ENCODE measurements at regions not wholly inside any gene's neighbourhood (a gene's known extent, or its start where the extent isn't known, plus 50 kb on each side); places are given as distances from the start of the nearest gene placed in this dataset.

DNA sequence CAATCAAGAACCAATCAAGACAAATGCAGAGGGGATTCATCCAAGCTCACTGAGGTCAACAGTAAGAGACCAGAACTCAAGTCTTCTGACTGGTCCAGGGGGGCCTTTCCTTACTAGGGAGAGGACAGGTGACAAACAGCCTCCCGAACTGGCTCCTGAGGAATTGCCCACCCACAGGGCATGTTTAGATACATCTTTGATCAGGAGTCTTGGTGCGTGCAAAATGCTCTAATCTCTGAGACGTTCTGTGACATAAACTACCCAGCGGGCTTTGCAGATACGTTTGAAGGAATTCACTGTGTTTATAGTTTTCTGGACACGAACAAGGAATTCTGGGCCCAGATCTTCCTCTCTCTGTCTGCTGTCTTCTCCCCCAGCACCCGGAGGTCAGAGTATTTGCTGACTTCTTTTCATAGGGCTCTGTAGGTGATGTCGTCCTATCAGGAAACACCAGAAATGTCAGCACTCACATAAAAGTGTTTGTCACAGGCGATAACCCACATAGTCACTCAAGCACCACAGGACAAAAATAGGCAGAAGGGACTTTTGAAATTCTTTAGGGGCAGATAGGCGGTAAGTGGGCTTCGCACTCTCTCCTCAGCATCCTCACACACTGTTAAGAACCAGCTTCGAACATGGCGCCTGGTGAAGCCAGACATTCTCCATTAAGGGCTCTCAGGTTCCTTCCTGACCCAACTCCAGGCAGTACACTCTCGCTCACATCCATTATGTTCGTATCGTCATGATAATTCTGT lies 349.0 kb downstream of the CYRIA start:
- Mint-ChIP-seq H3K27me3 (ENCODE audit: unreplicated experiment) (peaks cover 40% of the 10 kb centered on the region), H3K27ac (ENCODE audit: unreplicated experiment) (no peak overlapping the region), H3K36me3 (ENCODE audit: insufficient read depth, unreplicated experiment) (no peaks in the 10 kb centered on the region), H3K4me3 (ENCODE audit: low read depth, unreplicated experiment) (no peak overlapping the region), H3K9me3 (ENCODE audit: low read depth, unreplicated experiment) (no peaks in the 10 kb centered on the region), H3K4me1 (ENCODE audit: low read depth, unreplicated experiment) (peaks cover 9% of the 10 kb centered on the region)
- no peak for DNase-seq
- intact Hi-C loops (cut with micrococcal nuclease; ENCODE audit: unreplicated experiment): no loop called here
- CTCF ChIA-PET: interaction anchor here (0.6 kb wide), 1 partner anchor 99 kb away, joined by 4 read pairs; no protein-coding TSS in a partner anchor
- TF ChIP-seq CTCF (IDR thresholded peaks at IDR 0.05; ENCODE audit: unreplicated experiment): no peak
- no TSS peak for BruUV-seq (replicated peaks)

DNA sequence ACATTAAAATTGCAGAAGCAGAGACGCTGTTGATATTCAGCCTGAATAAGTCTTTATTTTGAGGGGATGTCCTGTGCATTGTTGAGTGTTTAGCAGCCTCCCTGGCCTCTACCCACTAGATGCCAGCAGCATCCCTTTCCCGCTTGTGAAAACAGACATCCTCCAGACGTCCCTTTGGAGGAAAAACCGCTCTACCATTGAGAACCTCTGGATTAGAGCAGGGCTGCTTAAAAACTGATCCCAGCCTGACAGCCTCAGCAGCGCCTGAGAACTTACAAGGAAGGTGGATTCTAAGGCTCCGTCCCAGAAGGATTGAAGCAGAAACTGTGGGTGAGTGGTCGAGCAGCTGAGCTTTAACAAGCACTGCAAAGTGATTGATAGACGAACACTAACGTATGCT lies 349.7 kb downstream of the CYRIA start:
- Mint-ChIP-seq H3K9me3 (ENCODE audit: low read depth, unreplicated experiment) (no peaks in the 10 kb centered on the region), H3K4me3 (ENCODE audit: low read depth, unreplicated experiment) (no peak overlapping the region), H3K4me1 (ENCODE audit: low read depth, unreplicated experiment) (peaks cover 9% of the 10 kb centered on the region), H3K27ac (ENCODE audit: unreplicated experiment) (no peak overlapping the region), H3K36me3 (ENCODE audit: insufficient read depth, unreplicated experiment) (no peaks in the 10 kb centered on the region), H3K27me3 (ENCODE audit: unreplicated experiment) (peaks cover 42% of the 10 kb centered on the region)
- TF ChIP-seq CTCF (IDR thresholded peaks at IDR 0.05; ENCODE audit: unreplicated experiment): no peak
- BruUV-seq (replicated peaks): no TSS peak
- CTCF ChIA-PET: interaction anchor here (0.6 kb wide), 1 partner anchor 98 kb away, joined by 4 read pairs; no protein-coding TSS in a partner anchor
- intact Hi-C loops (cut with micrococcal nuclease; ENCODE audit: unreplicated experiment): no loop called here
- DNase-seq: no peak

DNA sequence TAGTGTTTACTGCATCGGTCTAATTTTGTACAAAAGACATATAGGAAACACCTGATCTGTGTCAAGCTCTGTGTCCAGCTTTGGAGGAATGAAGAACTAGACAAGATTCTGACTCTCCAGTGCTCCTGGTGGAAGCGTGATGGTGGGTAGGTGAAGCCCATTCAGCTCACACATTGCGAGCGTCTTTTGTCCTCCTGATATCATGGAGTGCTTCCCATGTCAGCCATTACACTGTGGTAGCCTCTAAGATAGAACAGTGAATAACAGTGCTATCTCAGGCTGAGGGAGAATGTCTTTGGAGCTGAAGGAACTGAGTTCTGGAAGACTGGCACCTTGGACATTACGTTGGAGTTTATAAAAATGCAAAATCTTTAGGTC lies 350.2 kb downstream of the CYRIA start:
- no peak for TF ChIP-seq CTCF (IDR thresholded peaks at IDR 0.05; ENCODE audit: unreplicated experiment)
- CTCF ChIA-PET: no interaction called here
- BruUV-seq (replicated peaks): no TSS peak
- H3K27me3 Mint-ChIP-seq (ENCODE audit: unreplicated experiment): peaks cover 42% of the 10 kb centered on the region
- H3K4me3 Mint-ChIP-seq (ENCODE audit: low read depth, unreplicated experiment): no peak overlapping the region
- H3K27ac Mint-ChIP-seq (ENCODE audit: unreplicated experiment): no peak overlapping the region
- no peaks in the 10 kb centered on the region for H3K9me3 Mint-ChIP-seq (ENCODE audit: low read depth, unreplicated experiment)
- peaks cover 9% of the 10 kb centered on the region for H3K4me1 Mint-ChIP-seq (ENCODE audit: low read depth, unreplicated experiment)
- no peaks in the 10 kb centered on the region for H3K36me3 Mint-ChIP-seq (ENCODE audit: insufficient read depth, unreplicated experiment)
- intact Hi-C loops (cut with micrococcal nuclease; ENCODE audit: unreplicated experiment): no loop called here
- no peak for DNase-seq

GRCh38 chr2:16314691-16315457 lies 350.8 kb downstream of the CYRIA start:
- peaks cover 9% of the 10 kb centered on the region for H3K4me1 Mint-ChIP-seq (ENCODE audit: low read depth, unreplicated experiment)
- no peak for TF ChIP-seq CTCF (IDR thresholded peaks at IDR 0.05; ENCODE audit: unreplicated experiment)
- H3K27ac Mint-ChIP-seq (ENCODE audit: unreplicated experiment): no peak overlapping the region
- intact Hi-C loops (cut with micrococcal nuclease; ENCODE audit: unreplicated experiment): no loop called here
- H3K27me3 Mint-ChIP-seq (ENCODE audit: unreplicated experiment): peaks cover 42% of the 10 kb centered on the region
- no peak for DNase-seq
- no peaks in the 10 kb centered on the region for H3K9me3 Mint-ChIP-seq (ENCODE audit: low read depth, unreplicated experiment)
- no TSS peak for BruUV-seq (replicated peaks)
- CTCF ChIA-PET: no interaction called here
- H3K4me3 Mint-ChIP-seq (ENCODE audit: low read depth, unreplicated experiment): no peak overlapping the region
- no peaks in the 10 kb centered on the region for H3K36me3 Mint-ChIP-seq (ENCODE audit: insufficient read depth, unreplicated experiment)

Measured in Calu3 (cell line).